ENCODE measurements at regions not wholly inside any gene's neighbourhood (a gene's known extent, or its start where the extent isn't known, plus 50 kb on each side); places are given as distances from the start of the nearest gene placed in this dataset.

- TF ChIP-seq HDGF (IDR thresholded peaks at IDR 0.05; ENCODE audit: borderline replicate concordance) (no peak), FOXM1 (IDR thresholded peaks at IDR 0.05; ENCODE audit: borderline replicate concordance) (no peak)
Measured at GRCh38 chr13:102538938-102539337, 57.8 kb upstream of the TPP2 start.
